SK-N-SH (cell line): ENCODE measurements at regions not wholly inside any gene's neighbourhood (a gene's known extent, or its start where the extent isn't known, plus 50 kb on each side); places are given as distances from the start of the nearest gene placed in this dataset.

Source experiments
- CTCF ChIA-PET: fragments of 300-600, 350-600 bp; formaldehyde crosslinking; extraction: SDS; loops from one replicate; lab custom pipeline; 2021; lab: Yijun Ruan, JAX
- POLR2A ChIA-PET: fragments of 350-600 bp; sonication (Branson Sonifier 250); formaldehyde crosslinking; extraction: SDS; loops from one replicate; lab custom pipeline; 2020; ENCODE audit warnings: antibody characterized with exemption, inconsistent platforms; lab: Yijun Ruan, JAX
- DNase-seq: peaks from one replicate; pipeline ENCODE4 v3.0.0; 2012
- H2AFZ ChIP-seq: fragments of 200-600 bp; sonication (generic); 2 replicates; pipeline ENCODE4 v1.8.1; 2016; ENCODE audit warnings: antibody characterized with exemption, mild to moderate bottlenecking, low read depth
- H3F3A ChIP-seq: fragments of 200-600 bp; sonication (generic); replicated peaks from 2 replicates; pipeline ENCODE3; 2016; ENCODE audit warnings: antibody characterized with exemption, mild to moderate bottlenecking; ENCODE audit not compliant: insufficient read depth
- H3K27ac ChIP-seq, 2 experiments: fragments of 200-500 bp in 1 of 2; fragments of 200-600 bp in 1 of 2; sonication (Bioruptor generic) in 1 of 2; sonication (generic), shearing (Covaris generic) in 1 of 2; 2 replicates each; pipeline versions ENCODE4 v1.5.1 to v1.6.1; 2014 to 2016; ENCODE audit warnings: low read depth in 2 of 2, inconsistent platforms in 1 of 2, low read length in 1 of 2, mild to moderate bottlenecking in 1 of 2, mixed read lengths in 1 of 2
- H3K27me3 ChIP-seq: fragments of 200-600 bp; sonication (generic), shearing (Covaris generic); 2 replicates; pipeline ENCODE4 v1.6.1; 2016; ENCODE audit warnings: mixed run types; ENCODE audit not compliant: insufficient read depth
- H3K36me3 ChIP-seq, 2 experiments: fragments of 200-500 bp in 1 of 2; fragments of 200-600 bp in 1 of 2; sonication (Bioruptor generic) in 1 of 2; sonication (generic) in 1 of 2; replicated peaks in 1 of 2; 2 replicates each; pipeline versions ENCODE3 to v1.5.1; 2014 to 2016; ENCODE audit warnings: low read length in 1 of 2, mild to moderate bottlenecking in 1 of 2; ENCODE audit not compliant: insufficient read depth in 2 of 2, control insufficient read depth in 1 of 2
- H3K4me1 ChIP-seq, 2 experiments: fragments of 200-500 bp in 1 of 2; fragments of 200-600 bp in 1 of 2; sonication (Bioruptor generic) in 1 of 2; sonication (generic), shearing (Covaris generic) in 1 of 2; 2 replicates each; pipeline versions ENCODE4 v1.5.1 to v1.6.1; 2014 to 2016; ENCODE audit warnings: low read depth in 1 of 2, low read length in 1 of 2, mixed run types in 1 of 2; ENCODE audit not compliant: insufficient read depth in 2 of 2, control insufficient read depth in 1 of 2
- H3K4me2 ChIP-seq: fragments of 200-600 bp; sonication (generic), shearing (Covaris generic); 2 replicates; pipeline ENCODE4 v1.6.1; 2017; ENCODE audit warnings: mixed run types
- H3K4me3 ChIP-seq, 2 experiments: fragments of 200-500 bp in 1 of 2; fragments of 200-600 bp in 1 of 2; sonication (Bioruptor generic) in 1 of 2; sonication (generic), shearing (Covaris generic) in 1 of 2; 2 replicates each; pipeline versions ENCODE4 v1.5.1 to v1.8.1; 2014 to 2016; ENCODE audit warnings: low read depth in 2 of 2, inconsistent platforms in 1 of 2, low read length in 1 of 2, mild to moderate bottlenecking in 1 of 2, mixed read lengths in 1 of 2, moderate library complexity in 1 of 2
- H3K79me2 ChIP-seq: fragments of 200-600 bp; sonication (generic); 2 replicates; pipeline ENCODE4 v1.8.1; 2017; ENCODE audit warnings: mild to moderate bottlenecking; ENCODE audit not compliant: insufficient read depth
- H3K9ac ChIP-seq: fragments of 200-600 bp; sonication (generic); 2 replicates; pipeline ENCODE4 v1.6.1; 2017; ENCODE audit warnings: mixed run types
- H3K9me2 ChIP-seq: fragments of 200-600 bp; sonication (generic); 2 replicates; pipeline ENCODE4 v1.6.1; 2017; ENCODE audit warnings: mixed run types
- H3K9me3 ChIP-seq: fragments of 200-600 bp; sonication (generic); 2 replicates; pipeline ENCODE4 v1.6.1; 2017; ENCODE audit warnings: mixed run types, mild to moderate bottlenecking, moderate library complexity
- H4K20me1 ChIP-seq: fragments of 200-600 bp; sonication (generic); 2 replicates; pipeline ENCODE4 v1.6.1; 2017; ENCODE audit warnings: mild to moderate bottlenecking, mixed run types; ENCODE audit not compliant: insufficient read depth
- CHD2 ChIP-seq: fragments of 150-350 bp; IDR thresholded peaks from 2 replicates; pipeline ENCODE4 v1.6.1; 2018; ENCODE audit warnings: low read length; ENCODE audit not compliant: partially characterized antibody
- CTCF ChIP-seq: fragments of 200-600 bp; sonication (generic); IDR thresholded peaks from 2 replicates; pipeline ENCODE4 v1.6.1; 2017; ENCODE audit warnings: antibody characterized with exemption, mild to moderate bottlenecking, moderate library complexity
- ELF1 ChIP-seq: IDR thresholded peaks from 2 replicates; pipeline ENCODE4 v1.4.0; 2012
- GABPA ChIP-seq: IDR thresholded peaks from 2 replicates; pipeline ENCODE4 v1.4.0; 2012; ENCODE audit warnings: low read depth, mild to moderate bottlenecking
- GATA2 ChIP-seq: sonication (generic); formaldehyde crosslinking; IDR thresholded peaks from 2 replicates; pipeline ENCODE4 v1.5.0; 2020; ENCODE audit warnings: mild to moderate bottlenecking, missing genetic modification reagents
- IRF3 ChIP-seq: fragments of 150-350 bp; IDR thresholded peaks from 2 replicates; pipeline ENCODE4 v1.6.1; 2016; ENCODE audit warnings: mild to moderate bottlenecking, low read depth, low read length
- MAX ChIP-seq: IDR thresholded peaks from 2 replicates; pipeline ENCODE4 v1.4.0; 2012; ENCODE audit warnings: low read depth
- MEF2A ChIP-seq: IDR thresholded peaks from 2 replicates; pipeline ENCODE4 v1.4.0; 2012; ENCODE audit warnings: low read depth, borderline replicate concordance
- MXI1 ChIP-seq: IDR thresholded peaks from 2 replicates; pipeline ENCODE4 v1.6.1; 2012; ENCODE audit warnings: mild to moderate bottlenecking, low read depth, low read length, improper control_type of control experiment
- NFIC ChIP-seq: IDR thresholded peaks from 2 replicates; pipeline ENCODE4 v1.4.0; 2012; ENCODE audit warnings: borderline replicate concordance
- NRF1 ChIP-seq: IDR thresholded peaks from 2 replicates; pipeline ENCODE4 v1.6.1; 2012; ENCODE audit warnings: low read depth, mild to moderate bottlenecking, low read length
- RCOR1 ChIP-seq: fragments of 150-350 bp; IDR thresholded peaks from 2 replicates; pipeline ENCODE4 v1.6.1; 2017; ENCODE audit warnings: antibody characterized with exemption, low read length
- REST ChIP-seq: IDR thresholded peaks from 2 replicates; pipeline ENCODE4 v1.6.1; 2012; ENCODE audit warnings: mild to moderate bottlenecking, low read depth, low read length, moderate library complexity
- RFX5 ChIP-seq: IDR thresholded peaks from 2 replicates; pipeline ENCODE4 v1.6.1; 2012; ENCODE audit warnings: mild to moderate bottlenecking, improper control_type of control experiment, low read length
- RXRA ChIP-seq: IDR thresholded peaks from 2 replicates; pipeline ENCODE4 v1.4.0; 2012; ENCODE audit warnings: low read depth, mild to moderate bottlenecking, borderline replicate concordance
- TAF1 ChIP-seq: IDR thresholded peaks from 2 replicates; pipeline ENCODE4 v1.6.1; 2012; ENCODE audit warnings: low read depth, mild to moderate bottlenecking, low read length, moderate library complexity, borderline replicate concordance
- TEAD4 ChIP-seq: IDR thresholded peaks from 2 replicates; pipeline ENCODE4 v1.4.0; 2012; ENCODE audit warnings: mild to moderate bottlenecking, borderline replicate concordance; ENCODE audit not compliant: insufficient read depth
- USF1 ChIP-seq: IDR thresholded peaks from 2 replicates; pipeline ENCODE4 v1.4.0; 2012; ENCODE audit warnings: low read depth, borderline replicate concordance
- USF2 ChIP-seq: fragments of 150-350 bp; IDR thresholded peaks from 2 replicates; pipeline ENCODE4 v1.6.1; 2017; ENCODE audit warnings: antibody characterized with exemption, low read length, low read depth, borderline replicate concordance
- ZBTB33 ChIP-seq: IDR thresholded peaks from 2 replicates; pipeline ENCODE4 v1.4.0; 2012; ENCODE audit warnings: low read depth, borderline replicate concordance
- WGBS: methylation state at CpG from one replicate; pipeline ENCODE4 v1.1.6; 2017; ENCODE audit warnings: low lambda C conversion rate; 5-methylcytosine and 5-hydroxymethylcytosine counted together

GRCh38 chr2:52570716-52571115 lies 1196.9 kb upstream of the CHAC2 start:
- CTCF ChIA-PET, result no interaction called here
- TF ChIP-seq ZBTB33 (no peak), USF2 (no peak), RCOR1 (no peak), CTCF (no peak), GATA2 (CRISPR knock-in tag) (no peak), TEAD4 (no peak), GABPA (no peak), MAX (no peak), RXRA (no peak), TAF1 (no peak), USF1 (no peak), NFIC (no peak), RFX5 (no peak), REST (no peak), MEF2A (no peak), NRF1 (no peak), IRF3 (no peak), MXI1 (no peak), CHD2 (no peak), ELF1 (no peak)
- Histone ChIP-seq H3K4me1 (no peaks in the 10 kb centered on the region), H3K9me3 (no peaks in the 10 kb centered on the region), H3K9me2 (no peaks in the 10 kb centered on the region), H4K20me1 (no peaks in the 10 kb centered on the region), H3K36me3 (no peaks in the 10 kb centered on the region), H3K27me3 (no peaks in the 10 kb centered on the region), H3K9ac (no peak overlapping the region), H3K27ac (no peak overlapping the region), H3K79me2 (no peaks in the 10 kb centered on the region), H3K4me3 (no peak overlapping the region), H2AFZ (no peak overlapping the region), H3K4me2 (no peak overlapping the region), H3F3A (no peaks in the 10 kb centered on the region)
- DNase-seq, result no peak
- POLR2A ChIA-PET, result no interaction called here
- WGBS, result 52% methylated on average over 11 of the region's 19 CpGs
